Gastroesophageal sphincter (tissue), 3 donors: ENCODE measurements at regions not wholly inside any gene's neighbourhood (a gene's known extent, or its start where the extent isn't known, plus 50 kb on each side); places are given as distances from the start of the nearest gene placed in this dataset.

Experiments
- CTCF ChIP-seq, 4 experiments: fragments of 200-600 bp in 2 of 4; fragments of 450-650 bp in 2 of 4; sonication (generic) in 1 of 4; IDR thresholded peaks; one replicate each; pipeline ENCODE4 v1.5.1; 2017 to 2019; ENCODE audit warnings: antibody characterized with exemption in 4 of 4, mild to moderate bottlenecking in 2 of 4, moderate library complexity in 2 of 4
- EP300 ChIP-seq: sonication (generic); formaldehyde crosslinking; IDR thresholded peaks from one replicate; pipeline ENCODE4 v1.6.1; 2017; ENCODE audit warnings: antibody characterized with exemption, mild to moderate bottlenecking

GRCh38 chr1:212178851-212179250 lies 106.4 kb upstream of the PPP2R5A start:
- TF ChIP-seq EP300 (no peak), CTCF (IDR thresholded peaks at IDR 0.05) (no peak)
